ENCODE measurements at regions not wholly inside any gene's neighbourhood (a gene's known extent, or its start where the extent isn't known, plus 50 kb on each side); places are given as distances from the start of the nearest gene placed in this dataset.

GRCh38 chr1:204814166-204814884 lies 56.3 kb upstream of the NFASC start:
- H3K27ac Mint-ChIP-seq, result no peak overlapping the region
- no peak for DNase-seq
- no peak overlapping the region for H3K27ac ChIP-seq (ENCODE audit: low read depth, low read length)
- peaks cover 8 to 52% of the 10 kb centered on the region in 2 donors for H3K27me3 Mint-ChIP-seq
- no peak overlapping the region for H3K4me3 Mint-ChIP-seq
- H3K27me3 ChIP-seq (ENCODE audit: insufficient read depth, low read length, poor library complexity, severe bottlenecking), result no peaks in the 10 kb centered on the region
- H3K4me1 Mint-ChIP-seq, result no peaks in the 10 kb centered on the region
- no peaks in the 10 kb centered on the region for H3K9me3 Mint-ChIP-seq
- ChIA-PET POLR2A (no interaction called here), CTCF (interaction anchor here (3.5 kb wide), 1 partner anchor 7 kb away, joined by 24 read pairs; no protein-coding TSS in a partner anchor)
- H3K4me1 ChIP-seq (ENCODE audit: insufficient read depth, low read length), result no peaks in the 10 kb centered on the region
- H3K9me3 ChIP-seq (ENCODE audit: low read length), result no peaks in the 10 kb centered on the region
- H3K36me3 Mint-ChIP-seq, result no peaks in the 10 kb centered on the region
- H3K36me3 ChIP-seq (ENCODE audit: insufficient read depth, low read length), result no peaks in the 10 kb centered on the region
- no peak overlapping the region for H3K4me3 ChIP-seq (ENCODE audit: low read length)

- no peak for DNase-seq
- Mint-ChIP-seq H3K27me3 (peaks cover 8 to 58% of the 10 kb centered on the region in 2 donors), H3K4me3 (no peak overlapping the region)
Observed at GRCh38 chr1:204817341-204817740, 53.3 kb upstream of the NFASC start.

GRCh38 chr1:204818998-204819397 lies 51.7 kb upstream of the NFASC start:
- no peaks in the 10 kb centered on the region for H3K4me1 Mint-ChIP-seq
- H3K4me3 Mint-ChIP-seq, result no peak overlapping the region
- ChIA-PET POLR2A (no interaction called here), CTCF (interaction anchor here (0.6 to 7.5 kb wide), 2 partner anchors 8 to 11 kb away, joined by 3 to 48 read pairs; no protein-coding TSS in a partner anchor)
- no peaks in the 10 kb centered on the region for H3K36me3 Mint-ChIP-seq
- H3K36me3 ChIP-seq (ENCODE audit: insufficient read depth, low read length), result no peaks in the 10 kb centered on the region
- no peaks in the 10 kb centered on the region for H3K27me3 ChIP-seq (ENCODE audit: insufficient read depth, low read length, poor library complexity, severe bottlenecking)
- no peak for DNase-seq
- no peak overlapping the region for H3K27ac ChIP-seq (ENCODE audit: low read depth, low read length)
- no peaks in the 10 kb centered on the region for H3K9me3 Mint-ChIP-seq
- no peaks in the 10 kb centered on the region for H3K4me1 ChIP-seq (ENCODE audit: insufficient read depth, low read length)
- no peak overlapping the region for H3K27ac Mint-ChIP-seq
- no peaks in the 10 kb centered on the region for H3K9me3 ChIP-seq (ENCODE audit: low read length)
- H3K27me3 Mint-ChIP-seq, result peaks cover 9 to 46% of the 10 kb centered on the region in 2 donors
- H3K4me3 ChIP-seq (ENCODE audit: low read length), result no peak overlapping the region

More at GRCh38 chr1:204817341-204817740, 53.3 kb upstream of the NFASC start:
- Histone ChIP-seq H3K4me1 (ENCODE audit: insufficient read depth, low read length) (no peaks in the 10 kb centered on the region), H3K36me3 (ENCODE audit: insufficient read depth, low read length) (no peaks in the 10 kb centered on the region), H3K9me3 (ENCODE audit: low read length) (no peaks in the 10 kb centered on the region), H3K4me3 (ENCODE audit: low read length) (no peak overlapping the region), H3K27ac (ENCODE audit: low read depth, low read length) (no peak overlapping the region), H3K27me3 (ENCODE audit: insufficient read depth, low read length, poor library complexity, severe bottlenecking) (no peaks in the 10 kb centered on the region)
- Mint-ChIP-seq H3K36me3 (no peaks in the 10 kb centered on the region), H3K27ac (no peak overlapping the region), H3K9me3 (no peaks in the 10 kb centered on the region), H3K4me1 (no peaks in the 10 kb centered on the region)
- CTCF ChIA-PET, result interaction anchor here (3.5 kb wide), 1 partner anchor 10 kb away, joined by 24 read pairs; no protein-coding TSS in a partner anchor
- POLR2A ChIA-PET, result no interaction called here

GRCh38 chr1:204819495-204819894 lies 51.2 kb upstream of the NFASC start:
- no peaks in the 10 kb centered on the region for H3K4me1 Mint-ChIP-seq
- DNase-seq, result no peak
- H3K4me3 ChIP-seq (ENCODE audit: low read length), result no peak overlapping the region
- no peak overlapping the region for H3K27ac ChIP-seq (ENCODE audit: low read depth, low read length)
- H3K9me3 ChIP-seq (ENCODE audit: low read length), result no peaks in the 10 kb centered on the region
- no peaks in the 10 kb centered on the region for H3K9me3 Mint-ChIP-seq
- H3K36me3 ChIP-seq (ENCODE audit: insufficient read depth, low read length), result no peaks in the 10 kb centered on the region
- ChIA-PET POLR2A (no interaction called here), CTCF (interaction anchor here (7.5 kb wide), 1 partner anchor 12 kb away, joined by 48 read pairs; no protein-coding TSS in a partner anchor)
- H3K36me3 Mint-ChIP-seq, result no peaks in the 10 kb centered on the region
- no peaks in the 10 kb centered on the region for H3K27me3 ChIP-seq (ENCODE audit: insufficient read depth, low read length, poor library complexity, severe bottlenecking)
- no peaks in the 10 kb centered on the region for H3K4me1 ChIP-seq (ENCODE audit: insufficient read depth, low read length)
- no peak overlapping the region for H3K27ac Mint-ChIP-seq
- no peak overlapping the region for H3K4me3 Mint-ChIP-seq
- peaks cover 9 to 41% of the 10 kb centered on the region in 2 donors for H3K27me3 Mint-ChIP-seq
